ENCODE measurements at regions not wholly inside any gene's neighbourhood (a gene's known extent, or its start where the extent isn't known, plus 50 kb on each side); places are given as distances from the start of the nearest gene placed in this dataset.

DNA sequence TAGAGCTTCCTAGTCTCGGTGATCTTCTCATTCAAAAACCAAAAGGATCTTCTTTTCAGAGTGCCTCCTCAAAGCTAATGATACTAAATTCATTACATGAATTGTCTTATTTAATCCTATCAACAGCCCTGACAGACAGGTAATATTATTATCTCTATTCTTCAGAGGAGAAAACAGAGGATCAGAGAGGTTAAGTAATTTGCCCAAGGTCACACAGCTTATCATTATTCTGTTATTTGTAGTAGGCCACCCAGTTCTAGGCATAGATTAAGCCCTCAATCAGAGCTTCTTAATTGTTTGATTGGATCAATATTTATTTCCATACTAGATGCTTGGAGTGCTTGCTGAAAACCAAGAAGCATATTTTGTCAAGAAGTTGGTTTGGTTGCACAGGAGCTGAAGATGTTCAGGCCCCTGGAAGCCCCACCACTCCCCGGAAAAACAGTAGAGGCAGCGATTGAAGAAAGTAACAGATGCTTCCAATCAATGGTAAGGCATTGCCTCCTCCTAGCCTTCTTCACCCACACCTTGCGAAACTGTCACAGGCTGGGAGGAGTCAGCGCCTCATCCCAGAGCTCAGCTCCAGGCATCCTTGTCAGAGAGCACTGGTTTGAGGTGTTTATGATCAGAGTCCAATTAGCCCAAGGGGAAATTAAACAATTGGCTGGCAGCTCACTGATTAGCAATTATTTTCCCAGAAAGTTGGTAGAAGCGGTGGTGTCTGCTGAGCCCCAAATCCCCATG, 487.2 kb downstream of the BCL11A start:
- TF ChIP-seq, protein P1, sequence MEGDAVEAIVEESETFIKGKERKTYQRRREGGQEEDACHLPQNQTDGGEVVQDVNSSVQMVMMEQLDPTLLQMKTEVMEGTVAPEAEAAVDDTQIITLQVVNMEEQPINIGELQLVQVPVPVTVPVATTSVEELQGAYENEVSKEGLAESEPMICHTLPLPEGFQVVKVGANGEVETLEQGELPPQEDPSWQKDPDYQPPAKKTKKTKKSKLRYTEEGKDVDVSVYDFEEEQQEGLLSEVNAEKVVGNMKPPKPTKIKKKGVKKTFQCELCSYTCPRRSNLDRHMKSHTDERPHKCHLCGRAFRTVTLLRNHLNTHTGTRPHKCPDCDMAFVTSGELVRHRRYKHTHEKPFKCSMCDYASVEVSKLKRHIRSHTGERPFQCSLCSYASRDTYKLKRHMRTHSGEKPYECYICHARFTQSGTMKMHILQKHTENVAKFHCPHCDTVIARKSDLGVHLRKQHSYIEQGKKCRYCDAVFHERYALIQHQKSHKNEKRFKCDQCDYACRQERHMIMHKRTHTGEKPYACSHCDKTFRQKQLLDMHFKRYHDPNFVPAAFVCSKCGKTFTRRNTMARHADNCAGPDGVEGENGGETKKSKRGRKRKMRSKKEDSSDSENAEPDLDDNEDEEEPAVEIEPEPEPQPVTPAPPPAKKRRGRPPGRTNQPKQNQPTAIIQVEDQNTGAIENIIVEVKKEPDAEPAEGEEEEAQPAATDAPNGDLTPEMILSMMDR (conservative IDR thresholded peaks at IDR 0.05; ENCODE audit: low read depth, low read length): no peak
- DNase-seq (ENCODE audit: low read depth): no peak
- H3K4me3 ChIP-seq (ENCODE audit: low read length): no peak overlapping the region

DNA sequence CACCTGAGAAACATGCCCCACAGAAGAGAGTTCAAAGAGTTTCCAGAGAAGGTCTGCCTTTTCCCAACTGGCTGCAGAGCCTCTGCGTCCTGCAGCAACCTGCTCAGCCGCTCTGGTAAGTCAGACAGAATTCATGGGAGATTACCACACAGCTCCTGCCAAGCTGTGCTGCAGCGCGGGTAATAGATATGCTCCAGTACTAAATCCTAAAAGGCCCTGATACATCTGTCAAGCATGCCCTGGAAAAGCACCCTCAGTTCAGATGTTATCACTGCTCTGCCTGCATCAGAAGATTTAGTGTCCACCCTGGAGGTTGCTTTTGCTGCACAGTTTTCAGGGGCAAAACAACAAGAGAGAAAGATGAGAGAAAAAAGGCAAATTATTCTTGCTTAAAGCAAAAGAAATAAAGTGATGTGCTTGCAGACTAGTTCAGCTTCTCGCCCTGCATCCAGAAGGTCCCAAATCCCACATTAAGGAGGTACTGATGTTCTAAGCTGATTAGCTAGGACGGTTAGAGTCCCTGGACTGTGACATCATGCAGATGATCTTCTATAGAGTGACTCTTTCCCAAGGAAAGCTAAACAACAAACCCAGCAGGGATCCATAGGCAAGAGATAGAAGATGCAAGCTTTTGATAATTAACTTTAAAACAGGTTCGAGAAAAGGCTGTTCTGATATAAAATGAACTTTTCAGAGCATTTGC, 488.6 kb downstream of the BCL11A start:
- no peak overlapping the region for H3K4me3 ChIP-seq (ENCODE audit: low read length)
- DNase-seq (ENCODE audit: low read depth): no peak
- TF ChIP-seq, protein P1 (conservative IDR thresholded peaks at IDR 0.05; ENCODE audit: low read depth, low read length): no peak

DNA sequence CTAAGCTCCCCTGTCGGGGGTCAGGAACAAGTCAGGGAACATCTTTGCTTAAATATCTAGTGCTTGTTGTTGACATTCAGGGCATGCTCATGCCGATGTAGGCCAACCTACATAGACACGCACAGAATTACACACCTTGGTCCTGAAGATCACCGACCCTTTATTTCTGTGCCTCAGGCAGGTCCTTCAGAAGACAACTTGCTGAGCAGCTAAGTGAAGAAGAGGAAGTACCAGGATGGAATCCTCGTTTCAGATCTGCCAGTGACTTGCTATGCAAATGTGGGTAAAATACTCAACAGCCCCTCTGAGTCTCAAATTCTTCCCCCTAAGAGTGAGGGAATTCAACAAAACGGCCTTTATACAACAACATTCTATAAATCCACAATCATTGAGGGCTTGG, 494.7 kb downstream of the BCL11A start:
- no peak for DNase-seq (ENCODE audit: low read depth)
- no peak overlapping the region for H3K4me3 ChIP-seq (ENCODE audit: low read length)
- TF ChIP-seq, protein P1 (conservative IDR thresholded peaks at IDR 0.05; ENCODE audit: low read depth, low read length): no peak

DNA sequence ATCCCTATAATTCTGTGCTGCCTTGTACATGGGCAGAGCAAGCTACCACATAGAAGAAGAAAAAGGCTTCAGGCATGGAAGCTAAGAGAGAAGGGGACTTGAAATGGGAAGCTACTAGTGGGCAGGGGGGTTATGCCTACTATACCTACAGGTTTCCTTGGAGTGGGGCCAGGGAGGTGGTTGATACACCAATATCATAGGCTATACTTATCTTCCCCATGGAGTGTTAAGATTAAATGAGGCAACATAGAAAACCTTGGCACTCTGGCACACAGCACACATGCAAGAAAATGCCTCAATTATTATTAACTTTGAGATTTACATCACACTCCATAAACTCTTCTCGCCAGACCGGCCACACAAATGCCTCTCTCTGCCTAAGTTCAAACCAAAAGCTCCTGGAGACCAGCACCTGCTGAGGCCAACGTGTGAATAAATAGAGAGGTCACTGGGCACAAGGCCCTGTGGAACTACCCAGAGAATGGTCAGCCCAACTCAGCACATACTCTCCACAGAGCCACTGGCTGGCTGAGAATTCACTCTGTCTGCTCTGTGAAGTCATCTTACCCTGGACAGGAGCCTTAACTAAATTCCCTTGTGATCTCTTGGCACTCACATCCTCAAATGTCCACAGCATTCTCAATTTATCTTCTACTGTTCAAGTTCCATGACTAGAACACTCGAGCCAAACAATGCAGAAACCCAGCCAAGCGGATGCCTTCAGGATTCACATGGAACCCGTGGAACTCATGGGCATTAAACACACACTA, 498.7 kb downstream of the BCL11A start:
- H3K4me3 ChIP-seq (ENCODE audit: low read length): no peak overlapping the region
- DNase-seq (ENCODE audit: low read depth): no peak
- TF ChIP-seq, protein P1 (conservative IDR thresholded peaks at IDR 0.05; ENCODE audit: low read depth, low read length): no peak

DNA sequence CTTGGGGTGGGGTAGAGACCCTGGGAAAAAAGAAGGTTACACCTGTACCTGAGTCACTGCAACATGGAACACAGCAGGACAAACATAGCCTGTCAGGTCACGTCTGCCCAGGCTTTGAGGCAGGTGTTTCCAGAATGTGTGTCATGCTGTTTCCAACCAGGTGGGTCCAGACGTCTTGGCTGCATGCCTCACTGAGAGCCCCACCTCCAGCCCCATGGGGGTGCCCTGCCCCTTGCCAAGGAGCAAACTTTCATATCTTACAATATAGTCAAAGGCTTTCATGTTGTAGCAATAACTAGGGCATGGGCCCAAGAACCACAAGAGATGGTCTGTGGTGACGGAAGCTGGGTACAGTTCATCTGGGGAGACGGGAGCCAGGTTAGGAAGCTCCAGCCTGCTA, 499.7 kb downstream of the BCL11A start:
- TF ChIP-seq, protein P1 (conservative IDR thresholded peaks at IDR 0.05; ENCODE audit: low read depth, low read length): no peak
- no peak overlapping the region for H3K4me3 ChIP-seq (ENCODE audit: low read length)
- DNase-seq (ENCODE audit: low read depth): no peak

DNA sequence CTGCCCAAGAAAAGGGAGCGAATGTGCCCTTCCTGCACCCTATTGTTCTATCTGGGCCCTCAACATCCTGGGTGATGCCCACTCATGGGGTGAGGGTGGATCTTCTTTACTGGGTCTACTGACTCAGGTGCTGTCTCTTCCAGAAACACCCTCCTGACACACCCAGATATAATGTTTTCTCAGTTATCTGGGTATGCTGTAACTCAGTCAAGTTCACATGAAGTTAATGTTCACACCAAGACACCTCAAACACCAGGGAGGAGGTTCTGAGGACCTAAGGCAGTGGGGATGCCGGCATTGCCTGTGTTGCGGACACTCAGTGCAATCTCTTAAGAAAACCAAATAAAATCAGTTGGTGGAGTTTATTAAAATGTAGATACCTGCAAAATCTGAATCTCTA, 500.9 kb downstream of the BCL11A start:
- DNase-seq (ENCODE audit: low read depth): no peak
- TF ChIP-seq, protein P1 (conservative IDR thresholded peaks at IDR 0.05; ENCODE audit: low read depth, low read length): no peak
- H3K4me3 ChIP-seq (ENCODE audit: low read length): no peak overlapping the region

All from retinal pigment epithelial cell (primary cell).